ENCODE measurements at regions not wholly inside any gene's neighbourhood (a gene's known extent, or its start where the extent isn't known, plus 50 kb on each side); places are given as distances from the start of the nearest gene placed in this dataset.

- 24% methylated on average over 5 of the region's 5 CpGs for WGBS (ENCODE audit: low lambda C conversion rate)
- no peak for DNase-seq
- no peaks in the 10 kb centered on the region for H4K20me1 ChIP-seq (ENCODE audit: insufficient read depth)
- TF ChIP-seq FOXJ3 (CRISPR knock-in tag; IDR thresholded peaks at IDR 0.05) (no peak), RCOR1 (IDR thresholded peaks at IDR 0.05; ENCODE audit: low read length) (no peak), MEF2A (IDR thresholded peaks at IDR 0.05; ENCODE audit: borderline replicate concordance, low read depth) (no peak), RFX5 (IDR thresholded peaks at IDR 0.05; ENCODE audit: low read length) (no peak), TCF12 (IDR thresholded peaks at IDR 0.05) (no peak), REST (IDR thresholded peaks at IDR 0.05; ENCODE audit: low read depth, low read length) (no peak), POLR2AphosphoS5 (IDR thresholded peaks at IDR 0.05; ENCODE audit: low read depth, low read length) (no peak), TAF1 (IDR thresholded peaks at IDR 0.05; ENCODE audit: borderline replicate concordance, low read depth, low read length) (no peak)
- no peak overlapping the region for H3K9ac ChIP-seq
- H3K4me3 ChIP-seq (ENCODE audit: low read depth in 2 of 2, low read length in 1 of 2): no peak overlapping the region
- H3K4me2 ChIP-seq: no peak overlapping the region
- ChIA-PET CTCF (no interaction called here), POLR2A (no interaction called here)
- H3K79me2 ChIP-seq (ENCODE audit: insufficient read depth): no peaks in the 10 kb centered on the region
- H3K9me3 ChIP-seq: no peaks in the 10 kb centered on the region
- peaks cover 29% of the 10 kb centered on the region; the same call in 1 of the 2 replicates for H3K27me3 ChIP-seq (ENCODE audit: insufficient read depth)
- peaks cover 0 to 23% of the 10 kb centered on the region in 2 experiments; a peak in 3 of 4 replicates for H3K4me1 ChIP-seq (ENCODE audit: control insufficient read depth in 1 of 2, insufficient read depth in 2 of 2, low read depth in 1 of 2, low read length in 1 of 2)
- H3K27ac ChIP-seq (ENCODE audit: low read depth in 2 of 2, low read length in 1 of 2): no peak overlapping the region
- no peaks in the 10 kb centered on the region for H3K9me2 ChIP-seq
- no peak overlapping the region for H2AFZ ChIP-seq (ENCODE audit: low read depth)
- no peaks in the 10 kb centered on the region for H3K36me3 ChIP-seq (replicated peaks in 1 of 2; ENCODE audit: control insufficient read depth in 1 of 2, insufficient read depth in 2 of 2, low read length in 1 of 2)
- peaks cover 4% of the 10 kb centered on the region for H3F3A ChIP-seq (replicated peaks; ENCODE audit: insufficient read depth)
Measured at GRCh38 chr12:66059666-66060065, 70.9 kb downstream of the LLPH start.

GRCh38 chr12:66058554-66058953 is 72.0 kb downstream of the LLPH start:
- CTCF ChIA-PET: no interaction called here

More at GRCh38 chr12:66058554-66058953, 72.0 kb downstream of the LLPH start:
- H3K27me3 ChIP-seq (ENCODE audit: insufficient read depth): peaks cover 29% of the 10 kb centered on the region; the same call in 1 of the 2 replicates
- H3K27ac ChIP-seq (ENCODE audit: low read depth in 2 of 2, low read length in 1 of 2): no peak overlapping the region
- H3K4me1 ChIP-seq (ENCODE audit: control insufficient read depth in 1 of 2, insufficient read depth in 2 of 2, low read depth in 1 of 2, low read length in 1 of 2): peaks cover 0 to 16% of the 10 kb centered on the region in 2 experiments; a peak in 3 of 4 replicates
- H3K36me3 ChIP-seq (replicated peaks in 1 of 2; ENCODE audit: control insufficient read depth in 1 of 2, insufficient read depth in 2 of 2, low read length in 1 of 2): no peaks in the 10 kb centered on the region
- no peak overlapping the region for H3K4me2 ChIP-seq
- no peak overlapping the region for H3K4me3 ChIP-seq (ENCODE audit: low read depth in 2 of 2, low read length in 1 of 2)
- POLR2A ChIA-PET: no interaction called here
- H4K20me1 ChIP-seq (ENCODE audit: insufficient read depth): no peaks in the 10 kb centered on the region
- no peak for TF ChIP-seq MEF2A (IDR thresholded peaks at IDR 0.05; ENCODE audit: borderline replicate concordance, low read depth)
- TF ChIP-seq ZBTB33 (IDR thresholded peaks at IDR 0.05; ENCODE audit: borderline replicate concordance, low read depth): no peak
- TF ChIP-seq SMC3 (IDR thresholded peaks at IDR 0.05; ENCODE audit: low read depth, low read length): no peak
- no peak for TF ChIP-seq MAX (IDR thresholded peaks at IDR 0.05; ENCODE audit: low read depth)
- no peak for TF ChIP-seq ELF1 (IDR thresholded peaks at IDR 0.05)
- TF ChIP-seq NFIC (IDR thresholded peaks at IDR 0.05; ENCODE audit: borderline replicate concordance): no peak
- no peak for TF ChIP-seq PBX3 (IDR thresholded peaks at IDR 0.05)
- TF ChIP-seq SIN3A (IDR thresholded peaks at IDR 0.05; ENCODE audit: borderline replicate concordance, low read depth, low read length): no peak
- no peak for TF ChIP-seq GATA2 (CRISPR knock-in tag; IDR thresholded peaks at IDR 0.05)
- TF ChIP-seq FOXJ3 (CRISPR knock-in tag; IDR thresholded peaks at IDR 0.05): no peak
- no peak for TF ChIP-seq RFX5 (IDR thresholded peaks at IDR 0.05; ENCODE audit: low read length)
- no peak for TF ChIP-seq EP300 (IDR thresholded peaks at IDR 0.05; ENCODE audit: borderline replicate concordance in 1 of 2, low read depth in 1 of 2, low read length in 1 of 2)
- TF ChIP-seq NRF1 (IDR thresholded peaks at IDR 0.05; ENCODE audit: low read depth, low read length): no peak
- TF ChIP-seq FOXM1 (IDR thresholded peaks at IDR 0.05; ENCODE audit: low read depth): no peak
- TF ChIP-seq RXRA (IDR thresholded peaks at IDR 0.05; ENCODE audit: borderline replicate concordance, low read depth): no peak
- no peaks in the 10 kb centered on the region for H3K9me2 ChIP-seq
- H3K9me3 ChIP-seq: no peaks in the 10 kb centered on the region
- 15% methylated on average over 3 of the region's 3 CpGs for WGBS (ENCODE audit: low lambda C conversion rate)
- H2AFZ ChIP-seq (ENCODE audit: low read depth): no peak overlapping the region
- no peak for DNase-seq
- H3K79me2 ChIP-seq (ENCODE audit: insufficient read depth): no peaks in the 10 kb centered on the region
- H3K9ac ChIP-seq: no peak overlapping the region
- no peaks in the 10 kb centered on the region for H3F3A ChIP-seq (replicated peaks; ENCODE audit: insufficient read depth)
